ENCODE measurements at regions not wholly inside any gene's neighbourhood (a gene's known extent, or its start where the extent isn't known, plus 50 kb on each side); places are given as distances from the start of the nearest gene placed in this dataset.

DNA sequence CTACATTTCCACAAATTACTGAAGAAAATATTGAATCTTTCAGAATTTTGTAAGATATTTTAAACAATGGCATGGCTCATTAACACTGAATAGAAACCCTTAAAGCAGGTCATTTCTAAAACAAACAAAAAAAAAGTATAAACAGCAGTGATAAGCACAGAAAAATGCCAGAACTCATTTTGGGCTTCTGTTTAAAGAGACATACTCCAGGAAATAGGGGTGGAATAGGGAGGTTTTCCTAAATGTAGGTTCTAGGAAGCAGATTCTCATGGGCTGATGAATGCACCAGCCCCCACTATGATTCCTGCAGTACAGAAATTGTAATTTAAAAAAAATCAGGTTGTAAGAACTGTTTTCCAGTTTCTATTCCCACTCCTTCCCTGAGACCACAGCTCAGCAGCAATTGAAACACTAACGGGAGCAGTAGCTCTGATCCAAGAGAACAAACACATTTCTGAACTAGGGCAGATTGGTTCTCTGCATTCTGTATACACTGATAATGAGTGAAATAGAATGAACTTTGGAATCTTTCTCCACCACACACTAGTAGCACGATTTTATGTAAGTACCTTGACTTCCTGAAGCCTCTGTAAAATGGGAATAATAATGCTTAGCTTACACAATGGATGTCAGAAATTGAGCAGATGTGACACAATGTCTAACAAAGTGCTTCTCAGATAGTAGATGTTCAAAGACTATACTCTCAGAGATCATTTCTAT is 115.6 kb upstream of the TMTC1 start:
- Histone ChIP-seq H4K8ac (ENCODE audit: low read depth in 2 of 2, low read length in 2 of 2) (no peak overlapping the region), H2BK20ac (ENCODE audit: low read depth, low read length) (no peak overlapping the region), H3K9me1 (ENCODE audit: insufficient read depth, low read length) (no peaks in the 10 kb centered on the region), H2BK120ac (ENCODE audit: low read depth, low read length) (no peak overlapping the region), H2AFZ (replicated peaks; ENCODE audit: low read length, poor library complexity) (no peak overlapping the region), H3K4ac (ENCODE audit: low read depth, low read length) (no peak overlapping the region), H3K27ac (ENCODE audit: insufficient read depth, low read length) (no peak overlapping the region), H3K9ac (ENCODE audit: low read depth, low read length) (no peak overlapping the region), H3K56ac (ENCODE audit: extremely low read depth, insufficient read depth, low read length) (no peak overlapping the region), H3K79me1 (ENCODE audit: low read depth in 1 of 2, low read length in 2 of 2) (no peaks in the 10 kb centered on the region), H2AK9ac (replicated peaks; ENCODE audit: low read depth, low read length, poor library complexity) (no peak overlapping the region), H3K14ac (replicated peaks; ENCODE audit: low read depth, low read length) (no peak overlapping the region), H3K23ac (ENCODE audit: low read depth, low read length) (no peak overlapping the region), H2BK15ac (ENCODE audit: low read depth, low read length) (no peak overlapping the region), H3K4me1 (ENCODE audit: control insufficient read depth, insufficient read depth, low read length) (no peaks in the 10 kb centered on the region), H3K36me3 (ENCODE audit: control insufficient read depth, insufficient read depth, low read length) (no peaks in the 10 kb centered on the region), H4K20me1 (ENCODE audit: insufficient read depth, low read length) (no peaks in the 10 kb centered on the region), H3K27me3 (ENCODE audit: control insufficient read depth, insufficient read depth, low read length) (peaks cover 6% of the 10 kb centered on the region), H2AK5ac (ENCODE audit: low read depth, low read length) (no peak overlapping the region), H3K18ac (ENCODE audit: low read depth, low read length) (no peak overlapping the region), H4K91ac (ENCODE audit: insufficient read depth, low read depth, low read length) (no peak overlapping the region), H2BK5ac (ENCODE audit: low read depth, low read length, poor library complexity, severe bottlenecking) (no peak overlapping the region), H4K5ac (ENCODE audit: low read depth, low read length) (no peak overlapping the region), H3K4me2 (ENCODE audit: low read depth, low read length) (no peak overlapping the region), H3K9me3 (ENCODE audit: control insufficient read depth, insufficient read depth, low read length) (no peaks in the 10 kb centered on the region), H3K4me3 (ENCODE audit: insufficient read depth, low read depth, low read length) (no peak overlapping the region)
- ChIA-PET POLR2A (ENCODE audit: unreplicated experiment) (no interaction called here), CTCF (no interaction called here)
- ATAC-seq (ENCODE audit: low read depth) = no peak
- WGBS, 2 experiments (ENCODE audit: extremely low coverage in 2 of 2, insufficient read length in 1 of 2) = no CpG with 5 or more reads among the region's 2 CpGs
- DNase-seq = no peak
- BruUV-seq (replicated peaks) = no TSS peak
- intact Hi-C loops (cut with micrococcal nuclease) = no loop called here
- TF ChIP-seq, protein P1, sequence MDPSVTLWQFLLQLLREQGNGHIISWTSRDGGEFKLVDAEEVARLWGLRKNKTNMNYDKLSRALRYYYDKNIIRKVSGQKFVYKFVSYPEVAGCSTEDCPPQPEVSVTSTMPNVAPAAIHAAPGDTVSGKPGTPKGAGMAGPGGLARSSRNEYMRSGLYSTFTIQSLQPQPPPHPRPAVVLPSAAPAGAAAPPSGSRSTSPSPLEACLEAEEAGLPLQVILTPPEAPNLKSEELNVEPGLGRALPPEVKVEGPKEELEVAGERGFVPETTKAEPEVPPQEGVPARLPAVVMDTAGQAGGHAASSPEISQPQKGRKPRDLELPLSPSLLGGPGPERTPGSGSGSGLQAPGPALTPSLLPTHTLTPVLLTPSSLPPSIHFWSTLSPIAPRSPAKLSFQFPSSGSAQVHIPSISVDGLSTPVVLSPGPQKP (IDR thresholded peaks at IDR 0.05; ENCODE audit: borderline replicate concordance, low read depth, low read length) = no peak
- no peak for TF ChIP-seq SMC3 (IDR thresholded peaks at IDR 0.05; ENCODE audit: low read depth, low read length)
- no peak for TF ChIP-seq MAFK (IDR thresholded peaks at IDR 0.05; ENCODE audit: low read depth, low read length)
- TF ChIP-seq RCOR1 (IDR thresholded peaks at IDR 0.05; ENCODE audit: insufficient replicate concordance, low read length) = no peak
- no peak for TF ChIP-seq BHLHE40 (IDR thresholded peaks at IDR 0.05; ENCODE audit: low read depth, low read length)
- no peak for TF ChIP-seq RFX5 (IDR thresholded peaks at IDR 0.05; ENCODE audit: low read depth, low read length)
- no peak for TF ChIP-seq MXI1 (IDR thresholded peaks at IDR 0.05; ENCODE audit: borderline replicate concordance, low read depth, low read length)
- in situ Hi-C loops (cut with MboI; ENCODE audit: low sequenced_read_pairs) = no loop called here
- dilution Hi-C loops (cut with HindIII; ENCODE audit: low sequenced_read_pairs, unreplicated experiment) = no loop called here
